Endodermal cell (in vitro differentiated cells): ENCODE measurements at regions not wholly inside any gene's neighbourhood (a gene's known extent, or its start where the extent isn't known, plus 50 kb on each side); places are given as distances from the start of the nearest gene placed in this dataset.
A peak's percentile ranks its signal among the peaks of the same experiment; 100 is the strongest.

ENCODE experiments used
- DNase-seq: peaks from one replicate; pipeline ENCODE4 v3.0.0-alpha.2; 2017
- H3K27ac ChIP-seq: 2 replicates; pipeline ENCODE4 v1.5.1; 2013; ENCODE audit warnings: mild to moderate bottlenecking, low read depth, low read length, moderate library complexity
- H3K27me3 ChIP-seq: 2 replicates; pipeline ENCODE4 v1.6.1; 2013; ENCODE audit warnings: mild to moderate bottlenecking, low read length, moderate library complexity; ENCODE audit not compliant: insufficient read depth, control insufficient read depth, poor library complexity, severe bottlenecking
- H3K36me3 ChIP-seq: 2 replicates; pipeline ENCODE4 v1.7.0; 2013; ENCODE audit warnings: mild to moderate bottlenecking, low read length, moderate library complexity; ENCODE audit not compliant: control insufficient read depth, insufficient read depth
- H3K4me1 ChIP-seq: one replicate; pipeline ENCODE4 v1.7.0; 2013; ENCODE audit warnings: low read length; ENCODE audit not compliant: control insufficient read depth, insufficient read depth
- H3K4me3 ChIP-seq: 2 replicates; pipeline ENCODE4 v1.5.1; 2013; ENCODE audit warnings: mild to moderate bottlenecking, low read length, moderate library complexity
- H3K9ac ChIP-seq: 2 replicates; pipeline ENCODE4 v1.6.1; 2013; ENCODE audit warnings: mild to moderate bottlenecking, low read length, moderate library complexity; ENCODE audit not compliant: poor library complexity, severe bottlenecking; ENCODE audit errors: extremely low read depth
- H3K9me3 ChIP-seq: 2 replicates; pipeline ENCODE4 v1.6.1; 2013; ENCODE audit warnings: mild to moderate bottlenecking, low read length, moderate library complexity; ENCODE audit not compliant: control insufficient read depth
- H3K27ac Mint-ChIP-seq: 2 replicates; pipeline ENCODE4 v1.8.0; 2020; ENCODE audit warnings: mixed read lengths
- H3K27me3 Mint-ChIP-seq: 2 replicates; pipeline ENCODE4 v1.8.0; 2021; ENCODE audit warnings: mild to moderate bottlenecking, mixed read lengths; ENCODE audit not compliant: insufficient read depth
- H3K36me3 Mint-ChIP-seq: 2 replicates; pipeline ENCODE4 v1.8.0; 2020; ENCODE audit warnings: low read depth, mixed read lengths
- H3K4me1 Mint-ChIP-seq: 2 replicates; pipeline ENCODE4 v1.8.0; 2020; ENCODE audit warnings: mixed read lengths
- H3K4me3 Mint-ChIP-seq: 2 replicates; pipeline ENCODE4 v1.8.0; 2020; ENCODE audit warnings: mild to moderate bottlenecking, moderate library complexity, mixed read lengths
- H3K9me3 Mint-ChIP-seq: 2 replicates; pipeline ENCODE4 v1.8.0; 2020; ENCODE audit warnings: mild to moderate bottlenecking, mixed read lengths
- WGBS, 2 experiments: methylation state at CpG; one replicate each; pipeline versions ENCODE4 v1.1.5 to v1.1.7; 2013; ENCODE audit warnings: missing lambda C conversion rate in 2 of 2, mixed read lengths in 1 of 2; ENCODE audit not compliant: insufficient coverage in 1 of 2, insufficient read length in 1 of 2; 5-methylcytosine and 5-hydroxymethylcytosine counted together
- TF ChIP-seq, protein P1 (sequence below): fragments of 200-600 bp; sonication (generic); conservative IDR thresholded peaks from 2 replicates; pipeline ENCODE4 v1.5.0; 2021; ENCODE audit warnings: antibody characterized with exemption, mild to moderate bottlenecking

DNA sequence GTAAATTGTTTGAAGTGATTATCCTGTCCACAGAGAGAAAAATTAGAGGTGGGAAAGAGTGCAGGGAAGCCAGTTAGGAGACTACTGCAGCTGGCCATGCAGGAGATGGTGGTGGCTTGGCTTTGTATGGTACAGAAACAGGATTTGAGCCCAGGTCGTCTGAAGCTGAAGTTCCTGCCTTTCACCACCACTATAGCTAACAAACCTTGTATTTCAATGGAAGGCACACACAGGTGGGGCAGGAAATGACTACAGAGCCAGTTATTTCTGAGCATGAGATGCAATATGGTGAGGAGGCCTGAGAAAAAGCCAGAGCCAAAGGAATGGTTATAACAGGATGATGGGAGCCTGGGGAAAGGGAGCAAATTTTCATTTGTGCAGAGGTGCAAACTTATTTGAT is 103.9 kb downstream of the BTG1 start:
- Histone ChIP-seq H3K36me3 (no peaks in the 10 kb centered on the region), H3K4me1 (no peaks in the 10 kb centered on the region), H3K9me3 (no peaks in the 10 kb centered on the region), H3K9ac (no peak overlapping the region), H3K27me3 (no peaks in the 10 kb centered on the region), H3K4me3 (no peak overlapping the region), H3K27ac (no peak overlapping the region)
- TF ChIP-seq, protein P1, sequence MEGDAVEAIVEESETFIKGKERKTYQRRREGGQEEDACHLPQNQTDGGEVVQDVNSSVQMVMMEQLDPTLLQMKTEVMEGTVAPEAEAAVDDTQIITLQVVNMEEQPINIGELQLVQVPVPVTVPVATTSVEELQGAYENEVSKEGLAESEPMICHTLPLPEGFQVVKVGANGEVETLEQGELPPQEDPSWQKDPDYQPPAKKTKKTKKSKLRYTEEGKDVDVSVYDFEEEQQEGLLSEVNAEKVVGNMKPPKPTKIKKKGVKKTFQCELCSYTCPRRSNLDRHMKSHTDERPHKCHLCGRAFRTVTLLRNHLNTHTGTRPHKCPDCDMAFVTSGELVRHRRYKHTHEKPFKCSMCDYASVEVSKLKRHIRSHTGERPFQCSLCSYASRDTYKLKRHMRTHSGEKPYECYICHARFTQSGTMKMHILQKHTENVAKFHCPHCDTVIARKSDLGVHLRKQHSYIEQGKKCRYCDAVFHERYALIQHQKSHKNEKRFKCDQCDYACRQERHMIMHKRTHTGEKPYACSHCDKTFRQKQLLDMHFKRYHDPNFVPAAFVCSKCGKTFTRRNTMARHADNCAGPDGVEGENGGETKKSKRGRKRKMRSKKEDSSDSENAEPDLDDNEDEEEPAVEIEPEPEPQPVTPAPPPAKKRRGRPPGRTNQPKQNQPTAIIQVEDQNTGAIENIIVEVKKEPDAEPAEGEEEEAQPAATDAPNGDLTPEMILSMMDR: peak; percentile 26
- Mint-ChIP-seq H3K27ac (no peak overlapping the region), H3K36me3 (no peaks in the 10 kb centered on the region), H3K9me3 (no peaks in the 10 kb centered on the region), H3K27me3 (no peaks in the 10 kb centered on the region), H3K4me3 (no peak overlapping the region), H3K4me1 (no peaks in the 10 kb centered on the region)
- DNase-seq: peak; percentile 55
- 63% methylated on average over 1 of the region's 1 CpG; no CpG with 5 or more reads in 1 of the 2 experiments for WGBS, 2 experiments

DNA sequence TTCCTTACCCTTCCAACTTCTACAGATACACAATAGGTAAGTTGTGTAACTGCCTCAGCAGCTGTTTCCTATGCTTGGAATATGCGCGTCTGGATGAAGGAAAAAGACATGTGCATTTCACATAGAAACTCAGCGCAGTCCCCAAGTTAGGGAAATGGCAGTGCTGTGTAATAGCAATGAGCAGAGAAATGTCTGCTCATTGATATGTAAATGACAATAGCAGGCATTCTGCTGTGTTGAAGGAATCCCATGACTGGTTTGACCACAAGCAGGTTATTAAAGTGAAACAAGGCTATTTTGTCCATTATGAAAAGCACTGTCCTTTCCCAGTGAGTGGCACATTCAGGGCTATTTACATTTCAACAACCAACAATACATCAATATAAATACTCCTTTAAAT is 106.6 kb downstream of the BTG1 start:
- Mint-ChIP-seq H3K4me3 (no peak overlapping the region), H3K27me3 (no peaks in the 10 kb centered on the region), H3K36me3 (no peaks in the 10 kb centered on the region), H3K4me1 (peaks cover 6% of the 10 kb centered on the region), H3K27ac (no peak overlapping the region), H3K9me3 (no peaks in the 10 kb centered on the region)
- TF ChIP-seq, protein P1: no peak
- Histone ChIP-seq H3K36me3 (no peaks in the 10 kb centered on the region), H3K27me3 (no peaks in the 10 kb centered on the region), H3K27ac (peak overlapping the region; percentile 33), H3K4me3 (no peak overlapping the region), H3K9ac (no peak overlapping the region), H3K4me1 (no peaks in the 10 kb centered on the region), H3K9me3 (no peaks in the 10 kb centered on the region)
- WGBS, 2 experiments: 82 to 86% methylated on average over 3 of the region's 3 CpGs
- DNase-seq: no peak

DNA sequence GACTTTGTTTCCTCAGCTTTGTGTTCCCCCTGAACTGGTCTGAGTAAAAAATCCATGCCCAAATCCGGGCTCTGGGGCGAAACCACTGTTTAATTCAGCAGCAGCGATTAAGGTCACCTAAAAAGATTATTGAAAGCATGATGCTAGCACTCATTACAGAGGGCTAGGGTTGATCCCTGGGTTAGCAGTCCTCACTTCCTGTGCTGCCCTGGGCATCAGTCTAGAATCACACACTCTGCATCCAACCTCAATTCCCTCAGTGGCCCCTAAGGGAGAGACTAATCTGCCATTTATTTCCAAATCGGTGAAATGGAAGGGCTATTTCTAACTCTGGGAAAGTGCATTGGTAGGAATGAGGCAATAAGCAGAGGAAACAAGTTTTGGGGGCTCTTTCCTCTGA is 107.2 kb downstream of the BTG1 start:
- no peak overlapping the region for H3K27ac ChIP-seq
- no peaks in the 10 kb centered on the region for H3K9me3 ChIP-seq
- H3K36me3 Mint-ChIP-seq: no peaks in the 10 kb centered on the region
- no peak overlapping the region for H3K4me3 ChIP-seq
- TF ChIP-seq, protein P1: no peak
- 85 to 92% methylated on average over 3 to 4 of the region's 4 CpGs for WGBS, 2 experiments
- H3K4me1 ChIP-seq: no peaks in the 10 kb centered on the region
- H3K27me3 ChIP-seq: no peaks in the 10 kb centered on the region
- DNase-seq: no peak
- no peak overlapping the region for H3K9ac ChIP-seq
- H3K27ac Mint-ChIP-seq: no peak overlapping the region
- no peaks in the 10 kb centered on the region for H3K36me3 ChIP-seq
- no peaks in the 10 kb centered on the region for H3K27me3 Mint-ChIP-seq
- H3K9me3 Mint-ChIP-seq: no peaks in the 10 kb centered on the region
- peaks cover 6% of the 10 kb centered on the region for H3K4me1 Mint-ChIP-seq
- no peak overlapping the region for H3K4me3 Mint-ChIP-seq
